ENCODE measurements at regions not wholly inside any gene's neighbourhood (a gene's known extent, or its start where the extent isn't known, plus 50 kb on each side); places are given as distances from the start of the nearest gene placed in this dataset.
"Not testable (repeated sequence)": the region's sequence is repeated elsewhere in the genome, so short reads cannot be mapped to it uniquely, and the experiment has no call there.

- H3K27ac ChIP-seq (ENCODE audit: low read depth, low read length, poor library complexity, severe bottlenecking); H3K36me3 ChIP-seq (ENCODE audit: insufficient read depth, low read length); H3K9me3 ChIP-seq (ENCODE audit: low read length); POLR2A ChIA-PET; H4K20me1 ChIP-seq (ENCODE audit: insufficient read depth, low read length); H3K9me2 ChIP-seq (ENCODE audit: insufficient read depth, low read length); CTCF ChIA-PET (ENCODE audit: unreplicated experiment); H3K4me2 ChIP-seq (ENCODE audit: low read length); H3K4me1 ChIP-seq (ENCODE audit: insufficient read depth, low read length, poor library complexity, severe bottlenecking); intact Hi-C loops (cut with micrococcal nuclease; ENCODE audit: unreplicated experiment); H3K4me3 ChIP-seq (ENCODE audit: low read depth, low read length, poor library complexity, severe bottlenecking); H3K79me2 ChIP-seq (ENCODE audit: insufficient read depth, low read depth, low read length); DNase-seq (ENCODE audit: low spot score); H2AFZ ChIP-seq (ENCODE audit: low read length); BruUV-seq (replicated peaks): not testable (repeated sequence)
Measured at GRCh38 chr1:146883190-146883589, 54.9 kb upstream of the NBPF12 start.

GRCh38 chr1:146881096-146881495 lies 57.0 kb upstream of the NBPF12 start:
- DNase-seq (ENCODE audit: low spot score); POLR2A ChIA-PET; H3K4me1 ChIP-seq (ENCODE audit: insufficient read depth, low read length, poor library complexity, severe bottlenecking); BruUV-seq (replicated peaks); H2AFZ ChIP-seq (ENCODE audit: low read length); H3K4me2 ChIP-seq (ENCODE audit: low read length); H3K9me2 ChIP-seq (ENCODE audit: insufficient read depth, low read length); intact Hi-C loops (cut with micrococcal nuclease; ENCODE audit: unreplicated experiment); H3K36me3 ChIP-seq (ENCODE audit: insufficient read depth, low read length); H3K27ac ChIP-seq (ENCODE audit: low read depth, low read length, poor library complexity, severe bottlenecking); H3K4me3 ChIP-seq (ENCODE audit: low read depth, low read length, poor library complexity, severe bottlenecking); H3K9me3 ChIP-seq (ENCODE audit: low read length); H3K79me2 ChIP-seq (ENCODE audit: insufficient read depth, low read depth, low read length); CTCF ChIA-PET (ENCODE audit: unreplicated experiment); H4K20me1 ChIP-seq (ENCODE audit: insufficient read depth, low read length): not testable (repeated sequence)

GRCh38 chr1:146863799-146864319 lies 74.3 kb upstream of the NBPF12 start:
- H3K4me2 ChIP-seq (ENCODE audit: low read length); DNase-seq (ENCODE audit: low spot score); H2AFZ ChIP-seq (ENCODE audit: low read length); H3K9me3 ChIP-seq (ENCODE audit: low read length); POLR2A ChIA-PET; H4K20me1 ChIP-seq (ENCODE audit: insufficient read depth, low read length); H3K27ac ChIP-seq (ENCODE audit: low read depth, low read length, poor library complexity, severe bottlenecking); H3K36me3 ChIP-seq (ENCODE audit: insufficient read depth, low read length); H3K9me2 ChIP-seq (ENCODE audit: insufficient read depth, low read length); BruUV-seq (replicated peaks); H3K79me2 ChIP-seq (ENCODE audit: insufficient read depth, low read depth, low read length); intact Hi-C loops (cut with micrococcal nuclease; ENCODE audit: unreplicated experiment); H3K4me3 ChIP-seq (ENCODE audit: low read depth, low read length, poor library complexity, severe bottlenecking); CTCF ChIA-PET (ENCODE audit: unreplicated experiment); H3K4me1 ChIP-seq (ENCODE audit: insufficient read depth, low read length, poor library complexity, severe bottlenecking): not testable (repeated sequence)

- H4K20me1 ChIP-seq (ENCODE audit: insufficient read depth, low read length); H3K9me3 ChIP-seq (ENCODE audit: low read length); H3K4me1 ChIP-seq (ENCODE audit: insufficient read depth, low read length, poor library complexity, severe bottlenecking); H2AFZ ChIP-seq (ENCODE audit: low read length); POLR2A ChIA-PET; H3K4me2 ChIP-seq (ENCODE audit: low read length); H3K9me2 ChIP-seq (ENCODE audit: insufficient read depth, low read length); H3K27ac ChIP-seq (ENCODE audit: low read depth, low read length, poor library complexity, severe bottlenecking); H3K79me2 ChIP-seq (ENCODE audit: insufficient read depth, low read depth, low read length); H3K4me3 ChIP-seq (ENCODE audit: low read depth, low read length, poor library complexity, severe bottlenecking); DNase-seq (ENCODE audit: low spot score); BruUV-seq (replicated peaks); H3K36me3 ChIP-seq (ENCODE audit: insufficient read depth, low read length); intact Hi-C loops (cut with micrococcal nuclease; ENCODE audit: unreplicated experiment); CTCF ChIA-PET (ENCODE audit: unreplicated experiment): not testable (repeated sequence)
Measured at GRCh38 chr1:146853147-146853546, 85.0 kb upstream of the NBPF12 start.

DNA sequence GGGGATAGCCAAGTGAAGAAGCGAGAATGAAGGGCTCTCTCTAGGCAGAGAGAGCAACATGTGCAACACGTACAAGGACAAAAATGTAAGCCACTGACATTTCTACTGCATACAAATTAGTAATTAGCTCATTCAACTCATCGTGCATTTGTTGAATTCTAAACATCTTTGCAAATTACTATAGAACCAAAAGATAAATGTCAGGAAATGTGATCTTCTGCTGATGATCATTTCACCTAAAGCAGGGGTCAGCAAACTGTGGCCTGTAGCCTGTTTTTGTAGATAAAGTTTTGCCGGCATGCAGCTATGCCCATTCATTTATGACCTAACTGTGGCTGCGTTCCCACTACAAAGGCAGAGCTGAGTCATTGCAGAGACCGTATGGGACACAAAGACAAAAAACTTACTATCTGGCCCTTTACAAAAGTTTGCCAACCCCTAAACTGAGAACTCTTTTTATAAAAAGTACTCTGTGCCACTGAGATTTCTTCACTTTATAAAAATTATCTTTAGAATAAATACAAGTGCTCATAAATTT lies 87.7 kb upstream of the NBPF12 start:
- POLR2A ChIA-PET; BruUV-seq (replicated peaks); H3K36me3 ChIP-seq (ENCODE audit: insufficient read depth, low read length); H3K4me1 ChIP-seq (ENCODE audit: insufficient read depth, low read length, poor library complexity, severe bottlenecking); H3K79me2 ChIP-seq (ENCODE audit: insufficient read depth, low read depth, low read length); H2AFZ ChIP-seq (ENCODE audit: low read length); H3K27ac ChIP-seq (ENCODE audit: low read depth, low read length, poor library complexity, severe bottlenecking); H3K4me2 ChIP-seq (ENCODE audit: low read length); H3K4me3 ChIP-seq (ENCODE audit: low read depth, low read length, poor library complexity, severe bottlenecking); CTCF ChIA-PET (ENCODE audit: unreplicated experiment); H3K9me3 ChIP-seq (ENCODE audit: low read length); DNase-seq (ENCODE audit: low spot score); H4K20me1 ChIP-seq (ENCODE audit: insufficient read depth, low read length); intact Hi-C loops (cut with micrococcal nuclease; ENCODE audit: unreplicated experiment); H3K9me2 ChIP-seq (ENCODE audit: insufficient read depth, low read length): not testable (repeated sequence)

DNA sequence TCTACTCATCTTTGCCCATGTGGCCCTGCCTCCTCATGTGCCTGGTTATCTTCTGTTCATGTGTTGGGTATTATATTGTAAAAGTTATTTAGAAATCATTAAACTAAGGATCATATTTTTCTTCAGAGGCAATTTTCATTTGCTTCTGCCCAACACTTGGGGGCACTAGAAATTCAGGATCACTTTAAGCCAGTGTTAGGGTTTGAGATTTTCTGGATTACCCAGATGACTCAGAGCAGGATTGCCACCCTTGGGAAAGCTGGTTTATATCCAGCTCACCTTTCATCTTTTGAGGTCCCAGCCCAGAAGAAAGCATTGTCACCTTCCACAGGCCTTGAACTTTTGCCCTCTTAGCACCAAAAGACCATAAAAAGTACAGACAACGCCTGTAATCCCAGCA lies 99.4 kb upstream of the NBPF12 start:
- H3K27ac ChIP-seq (ENCODE audit: low read depth, low read length, poor library complexity, severe bottlenecking); intact Hi-C loops (cut with micrococcal nuclease; ENCODE audit: unreplicated experiment); H3K79me2 ChIP-seq (ENCODE audit: insufficient read depth, low read depth, low read length); H3K9me3 ChIP-seq (ENCODE audit: low read length); POLR2A ChIA-PET; H4K20me1 ChIP-seq (ENCODE audit: insufficient read depth, low read length); H3K4me3 ChIP-seq (ENCODE audit: low read depth, low read length, poor library complexity, severe bottlenecking); H3K9me2 ChIP-seq (ENCODE audit: insufficient read depth, low read length); CTCF ChIA-PET (ENCODE audit: unreplicated experiment); H3K4me1 ChIP-seq (ENCODE audit: insufficient read depth, low read length, poor library complexity, severe bottlenecking); DNase-seq (ENCODE audit: low spot score); H3K4me2 ChIP-seq (ENCODE audit: low read length); H2AFZ ChIP-seq (ENCODE audit: low read length); H3K36me3 ChIP-seq (ENCODE audit: insufficient read depth, low read length); BruUV-seq (replicated peaks): not testable (repeated sequence)

GRCh38 chr1:146826957-146827356 lies 111.2 kb upstream of the NBPF12 start:
- H4K20me1 ChIP-seq (ENCODE audit: insufficient read depth, low read length); H3K4me2 ChIP-seq (ENCODE audit: low read length); H3K4me1 ChIP-seq (ENCODE audit: insufficient read depth, low read length, poor library complexity, severe bottlenecking); CTCF ChIA-PET (ENCODE audit: unreplicated experiment); H3K79me2 ChIP-seq (ENCODE audit: insufficient read depth, low read depth, low read length); H3K4me3 ChIP-seq (ENCODE audit: low read depth, low read length, poor library complexity, severe bottlenecking); intact Hi-C loops (cut with micrococcal nuclease; ENCODE audit: unreplicated experiment); DNase-seq (ENCODE audit: low spot score); H2AFZ ChIP-seq (ENCODE audit: low read length); H3K36me3 ChIP-seq (ENCODE audit: insufficient read depth, low read length); H3K9me2 ChIP-seq (ENCODE audit: insufficient read depth, low read length); H3K9me3 ChIP-seq (ENCODE audit: low read length); BruUV-seq (replicated peaks); H3K27ac ChIP-seq (ENCODE audit: low read depth, low read length, poor library complexity, severe bottlenecking); POLR2A ChIA-PET: not testable (repeated sequence)
